Calu3 (cell line): ENCODE measurements at regions not wholly inside any gene's neighbourhood (a gene's known extent, or its start where the extent isn't known, plus 50 kb on each side); places are given as distances from the start of the nearest gene placed in this dataset.

Source experiments
- BruUV-seq: library from RNA; stranded (reverse); fragments of 400-500 nt; replicated peaks from 2 replicates; lab custom pipeline; 2021; lab: Mats Ljungman, UMichigan
- CTCF ChIA-PET: fragments of 300-600 bp; sonication (Branson Sonifier 250); formaldehyde crosslinking; loops from one replicate; lab custom pipeline; 2022; ENCODE audit warnings: antibody characterized with exemption; lab: Charles Lee
- DNase-seq: peaks from one replicate; pipeline ENCODE4 v3.0.0; 2022
- H3K27ac Mint-ChIP-seq: one replicate; pipeline ENCODE4 v1.8.0; 2022; ENCODE audit warnings: mixed read lengths; ENCODE audit not compliant: unreplicated experiment
- H3K27me3 Mint-ChIP-seq: one replicate; pipeline ENCODE4 v1.8.0; 2022; ENCODE audit warnings: mixed read lengths; ENCODE audit not compliant: unreplicated experiment
- H3K36me3 Mint-ChIP-seq: one replicate; pipeline ENCODE4 v1.8.0; 2022; ENCODE audit warnings: mild to moderate bottlenecking, moderate library complexity, mixed read lengths; ENCODE audit not compliant: insufficient read depth, unreplicated experiment
- H3K4me1 Mint-ChIP-seq: one replicate; pipeline ENCODE4 v1.8.0; 2022; ENCODE audit warnings: mild to moderate bottlenecking, low read depth, mixed read lengths; ENCODE audit not compliant: unreplicated experiment
- H3K4me3 Mint-ChIP-seq: one replicate; pipeline ENCODE4 v1.8.0; 2022; ENCODE audit warnings: mild to moderate bottlenecking, low read depth, moderate library complexity, mixed read lengths; ENCODE audit not compliant: unreplicated experiment
- H3K9me3 Mint-ChIP-seq: one replicate; pipeline ENCODE4 v1.8.0; 2022; ENCODE audit warnings: low read depth, mixed read lengths; ENCODE audit not compliant: unreplicated experiment
- CTCF ChIP-seq: fragments of 200-600 bp; IDR thresholded peaks from one replicate; pipeline ENCODE4 v1.8.0; 2022; ENCODE audit warnings: antibody characterized with exemption; ENCODE audit not compliant: unreplicated experiment
- intact Hi-C: fragments of 100-400 bp; cut with micrococcal nuclease; formaldehyde crosslinking; loops from one replicate; pipeline ENCODE4 v1.10.0; 2022; ENCODE audit not compliant: unreplicated experiment

DNA sequence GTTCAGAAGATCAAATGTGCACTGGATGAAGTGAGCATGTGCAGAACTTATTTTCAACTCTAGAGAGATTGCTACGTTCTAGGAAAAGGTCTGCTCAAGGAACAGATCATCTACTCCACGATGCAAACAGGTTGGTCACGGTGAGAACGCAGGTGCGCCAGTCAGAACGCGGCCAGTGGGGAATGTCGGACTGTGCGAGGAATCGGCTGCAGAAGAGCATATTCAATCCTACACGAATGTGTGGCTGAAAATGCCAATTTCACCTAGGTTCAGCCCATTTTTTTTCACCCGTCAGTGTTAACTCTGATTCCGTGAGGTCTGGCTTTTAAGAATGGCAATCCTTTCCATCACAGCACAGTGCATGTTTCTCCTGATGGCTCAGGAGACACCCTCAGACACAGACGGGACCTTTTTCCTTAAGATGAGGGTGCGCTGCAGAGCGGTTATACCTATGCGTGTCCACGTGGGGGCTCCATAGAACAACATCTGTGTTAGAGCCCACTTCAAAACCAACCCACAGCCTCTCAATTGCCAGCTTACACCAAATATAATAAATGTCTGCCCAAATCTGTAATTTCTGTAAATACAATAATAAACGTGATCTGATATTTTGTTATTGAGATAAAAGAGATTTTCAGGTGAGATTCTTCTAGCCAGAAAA is 250.4 kb downstream of the FOXA2 start:
- intact Hi-C loops = no loop called here
- no TSS peak for BruUV-seq
- H3K27ac Mint-ChIP-seq = no peak overlapping the region
- peaks cover 21% of the 10 kb centered on the region for H3K27me3 Mint-ChIP-seq
- no peak for TF ChIP-seq CTCF
- DNase-seq = peak; percentile 42
- H3K36me3 Mint-ChIP-seq = no peaks in the 10 kb centered on the region
- H3K9me3 Mint-ChIP-seq = no peaks in the 10 kb centered on the region
- H3K4me3 Mint-ChIP-seq = no peak overlapping the region
- CTCF ChIA-PET = interaction anchor here (0.6 kb wide), 1 partner anchor 349 kb away, joined by 3 read pairs; no protein-coding TSS in a partner anchor
- no peaks in the 10 kb centered on the region for H3K4me1 Mint-ChIP-seq

GRCh38 chr20:22324505-22324904 is 259.9 kb downstream of the FOXA2 start:
- no TSS peak for BruUV-seq
- Mint-ChIP-seq H3K36me3 (no peaks in the 10 kb centered on the region), H3K9me3 (no peaks in the 10 kb centered on the region), H3K4me1 (no peaks in the 10 kb centered on the region), H3K27ac (no peak overlapping the region), H3K4me3 (no peak overlapping the region), H3K27me3 (peaks cover 17% of the 10 kb centered on the region)
- TF ChIP-seq CTCF = no peak
- DNase-seq = no peak
- intact Hi-C loops = no loop called here
- CTCF ChIA-PET = interaction anchor here (0.6 kb wide), 1 partner anchor 11 kb away, joined by 4 read pairs; no protein-coding TSS in a partner anchor

DNA sequence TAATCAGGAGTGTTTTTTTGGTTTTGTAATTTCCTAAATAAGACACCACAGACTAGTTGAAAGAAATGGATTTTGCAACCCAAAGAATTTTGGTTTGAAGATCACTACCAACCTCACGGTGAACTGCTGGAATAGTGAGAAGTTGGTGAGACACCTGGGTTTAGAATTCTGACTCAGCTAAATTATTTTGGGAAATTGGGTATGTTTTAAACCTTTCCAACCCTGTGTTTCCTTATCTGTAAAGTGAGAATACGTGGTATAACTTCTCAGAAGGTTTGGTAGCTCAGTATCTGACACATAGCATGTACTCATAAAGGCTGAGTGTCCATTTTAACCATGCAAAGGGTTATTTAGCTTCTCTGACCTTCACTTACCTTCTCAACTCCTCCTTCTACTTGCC is 261.9 kb downstream of the FOXA2 start:
- Mint-ChIP-seq H3K36me3 (no peaks in the 10 kb centered on the region), H3K27me3 (peaks cover 23% of the 10 kb centered on the region), H3K27ac (no peak overlapping the region), H3K9me3 (peaks cover 5% of the 10 kb centered on the region), H3K4me3 (no peak overlapping the region), H3K4me1 (no peaks in the 10 kb centered on the region)
- DNase-seq = no peak
- TF ChIP-seq CTCF = no peak
- CTCF ChIA-PET = interaction anchor here (0.6 kb wide), 1 partner anchor 10 kb away, joined by 3 read pairs; no protein-coding TSS in a partner anchor
- intact Hi-C loops = no loop called here
- BruUV-seq = no TSS peak

GRCh38 chr20:22321191-22321590 is 263.2 kb downstream of the FOXA2 start:
- no TSS peak for BruUV-seq
- Mint-ChIP-seq H3K4me3 (no peak overlapping the region), H3K9me3 (peaks cover 5% of the 10 kb centered on the region), H3K27ac (no peak overlapping the region), H3K36me3 (no peaks in the 10 kb centered on the region), H3K27me3 (peaks cover 23% of the 10 kb centered on the region), H3K4me1 (no peaks in the 10 kb centered on the region)
- no peak for DNase-seq
- CTCF ChIA-PET = no interaction called here
- intact Hi-C loops = no loop called here
- TF ChIP-seq CTCF = no peak
